ENCODE measurements at regions not wholly inside any gene's neighbourhood (a gene's known extent, or its start where the extent isn't known, plus 50 kb on each side); places are given as distances from the start of the nearest gene placed in this dataset.

GRCh38 chr9:18195223-18195622 is 278.7 kb upstream of the ADAMTSL1 start:
- DNase-seq (ENCODE audit: extremely low spot score), result no peak
- WGBS, result 68% methylated on average over 3 of the region's 3 CpGs
- H3K4me3 ChIP-seq (ENCODE audit: low read depth, low read length), result no peak overlapping the region
- H3K36me3 ChIP-seq (ENCODE audit: insufficient read depth), result no peaks in the 10 kb centered on the region
- no peaks in the 10 kb centered on the region for H3K4me1 ChIP-seq (ENCODE audit: insufficient read depth)
- H3K27ac ChIP-seq (ENCODE audit: low read depth), result no peak overlapping the region

GRCh38 chr9:18202924-18203323 is 271.0 kb upstream of the ADAMTSL1 start:
- Histone ChIP-seq H3K27ac (ENCODE audit: low read depth) (no peak overlapping the region), H3K4me3 (ENCODE audit: low read depth, low read length) (no peak overlapping the region), H3K4me1 (ENCODE audit: insufficient read depth) (no peaks in the 10 kb centered on the region), H3K36me3 (ENCODE audit: insufficient read depth) (no peaks in the 10 kb centered on the region)
- WGBS, result 89% methylated on average over 4 of the region's 4 CpGs
- no peak for DNase-seq (ENCODE audit: extremely low spot score)

- no peaks in the 10 kb centered on the region for H3K4me1 ChIP-seq (ENCODE audit: insufficient read depth)
- no peak for DNase-seq (ENCODE audit: extremely low spot score)
- H3K27ac ChIP-seq (ENCODE audit: low read depth), result no peak overlapping the region
- 85% methylated on average over 3 of the region's 3 CpGs for WGBS
- no peak overlapping the region for H3K4me3 ChIP-seq (ENCODE audit: low read depth, low read length)
- no peaks in the 10 kb centered on the region for H3K36me3 ChIP-seq (ENCODE audit: insufficient read depth)
These were observed 266.2 kb upstream of the ADAMTSL1 start for GRCh38 chr9:18207735-18208134.

- H3K4me3 ChIP-seq (ENCODE audit: low read depth, low read length), result no peak overlapping the region
- 35% methylated on average over 3 of the region's 3 CpGs for WGBS
- H3K27ac ChIP-seq (ENCODE audit: low read depth), result no peak overlapping the region
- DNase-seq (ENCODE audit: extremely low spot score), result peak; percentile 26
- no peaks in the 10 kb centered on the region for H3K36me3 ChIP-seq (ENCODE audit: insufficient read depth)
- no peaks in the 10 kb centered on the region for H3K4me1 ChIP-seq (ENCODE audit: insufficient read depth)
These were observed 265.5 kb upstream of the ADAMTSL1 start for GRCh38 chr9:18208166-18209059.

- H3K27ac ChIP-seq (ENCODE audit: low read depth), result no peak overlapping the region
- DNase-seq (ENCODE audit: extremely low spot score), result no peak
- 85% methylated on average over 3 of the region's 3 CpGs for whole genome bisulfite sequencing
- H3K36me3 ChIP-seq (ENCODE audit: insufficient read depth), result no peaks in the 10 kb centered on the region
- H3K4me1 ChIP-seq (ENCODE audit: insufficient read depth), result no peaks in the 10 kb centered on the region
- H3K4me3 ChIP-seq (ENCODE audit: low read depth, low read length), result no peak overlapping the region
These were observed 258.3 kb upstream of the ADAMTSL1 start for GRCh38 chr9:18215626-18216025.

GRCh38 chr9:18216376-18216775 is 257.6 kb upstream of the ADAMTSL1 start:
- Histone ChIP-seq H3K4me1 (ENCODE audit: insufficient read depth) (no peaks in the 10 kb centered on the region), H3K4me3 (ENCODE audit: low read depth, low read length) (no peak overlapping the region), H3K27ac (ENCODE audit: low read depth) (no peak overlapping the region), H3K36me3 (ENCODE audit: insufficient read depth) (no peaks in the 10 kb centered on the region)
- WGBS, result 91% methylated on average over 1 of the region's 1 CpG
- DNase-seq (ENCODE audit: extremely low spot score), result no peak

- no peaks in the 10 kb centered on the region for H3K4me1 ChIP-seq (ENCODE audit: insufficient read depth)
- no peak overlapping the region for H3K27ac ChIP-seq (ENCODE audit: low read depth)
- no peak overlapping the region for H3K4me3 ChIP-seq (ENCODE audit: low read depth, low read length)
- WGBS, result 94% methylated on average over 3 of the region's 3 CpGs
- no peak for DNase-seq (ENCODE audit: extremely low spot score)
- H3K36me3 ChIP-seq (ENCODE audit: insufficient read depth), result no peaks in the 10 kb centered on the region
These were observed 245.9 kb upstream of the ADAMTSL1 start for GRCh38 chr9:18228101-18228500.

- WGBS, result 76% methylated on average over 2 of the region's 2 CpGs
These were observed 243.8 kb upstream of the ADAMTSL1 start for GRCh38 chr9:18229992-18230676.

GRCh38 chr9:18233311-18233710 is 240.6 kb upstream of the ADAMTSL1 start:
- WGBS, result 68% methylated on average over 4 of the region's 4 CpGs

More at GRCh38 chr9:18229992-18230676, 243.8 kb upstream of the ADAMTSL1 start:
- Histone ChIP-seq H3K4me3 (ENCODE audit: low read depth, low read length) (no peak overlapping the region), H3K27ac (ENCODE audit: low read depth) (no peak overlapping the region), H3K4me1 (ENCODE audit: insufficient read depth) (no peaks in the 10 kb centered on the region), H3K36me3 (ENCODE audit: insufficient read depth) (no peaks in the 10 kb centered on the region)
- DNase-seq (ENCODE audit: extremely low spot score), result no peak

GRCh38 chr9:18233776-18234445 is 240.0 kb upstream of the ADAMTSL1 start:
- Histone ChIP-seq H3K27ac (ENCODE audit: low read depth) (no peak overlapping the region), H3K4me1 (ENCODE audit: insufficient read depth) (no peaks in the 10 kb centered on the region), H3K4me3 (ENCODE audit: low read depth, low read length) (no peak overlapping the region), H3K36me3 (ENCODE audit: insufficient read depth) (no peaks in the 10 kb centered on the region)
- no peak for DNase-seq (ENCODE audit: extremely low spot score)
- 88% methylated on average over 6 of the region's 6 CpGs for WGBS

More at GRCh38 chr9:18233311-18233710, 240.6 kb upstream of the ADAMTSL1 start:
- Histone ChIP-seq H3K27ac (ENCODE audit: low read depth) (no peak overlapping the region), H3K4me3 (ENCODE audit: low read depth, low read length) (no peak overlapping the region), H3K36me3 (ENCODE audit: insufficient read depth) (no peaks in the 10 kb centered on the region), H3K4me1 (ENCODE audit: insufficient read depth) (no peaks in the 10 kb centered on the region)
- no peak for DNase-seq (ENCODE audit: extremely low spot score)

- Histone ChIP-seq H3K4me1 (ENCODE audit: insufficient read depth) (no peaks in the 10 kb centered on the region), H3K4me3 (ENCODE audit: low read depth, low read length) (no peak overlapping the region), H3K36me3 (ENCODE audit: insufficient read depth) (no peaks in the 10 kb centered on the region), H3K27ac (ENCODE audit: low read depth) (no peak overlapping the region)
- DNase-seq (ENCODE audit: extremely low spot score), result no peak
- 95% methylated on average over 6 of the region's 6 CpGs for WGBS
These were observed 238.6 kb upstream of the ADAMTSL1 start for GRCh38 chr9:18235181-18235908.

- WGBS, result 88% methylated on average over 3 of the region's 3 CpGs
- H3K4me1 ChIP-seq (ENCODE audit: insufficient read depth), result no peaks in the 10 kb centered on the region
- DNase-seq (ENCODE audit: extremely low spot score), result no peak
- no peak overlapping the region for H3K4me3 ChIP-seq (ENCODE audit: low read depth, low read length)
- no peaks in the 10 kb centered on the region for H3K36me3 ChIP-seq (ENCODE audit: insufficient read depth)
- H3K27ac ChIP-seq (ENCODE audit: low read depth), result no peak overlapping the region
These were observed 237.6 kb upstream of the ADAMTSL1 start for GRCh38 chr9:18236336-18236735.

GRCh38 chr9:18237776-18238175 is 236.2 kb upstream of the ADAMTSL1 start:
- DNase-seq (ENCODE audit: extremely low spot score), result no peak
- 86% methylated on average over 3 of the region's 3 CpGs for WGBS
- H3K36me3 ChIP-seq (ENCODE audit: insufficient read depth), result no peaks in the 10 kb centered on the region

More at GRCh38 chr9:18237776-18238175, 236.2 kb upstream of the ADAMTSL1 start:
- Histone ChIP-seq H3K4me1 (ENCODE audit: insufficient read depth) (no peaks in the 10 kb centered on the region), H3K4me3 (ENCODE audit: low read depth, low read length) (no peak overlapping the region), H3K27ac (ENCODE audit: low read depth) (no peak overlapping the region)
